K562 (cell line): ENCODE measurements at regions not wholly inside any gene's neighbourhood (a gene's known extent, or its start where the extent isn't known, plus 50 kb on each side); places are given as distances from the start of the nearest gene placed in this dataset.

Source experiments
- CEBPG ChIP-seq, 3 experiments: fragments of 200-800 bp in 1 of 3; sonication (Bioruptor generic) in 1 of 3; sonication (generic) in 1 of 3; formaldehyde crosslinking in 1 of 3; IDR thresholded peaks in 2 of 3; conservative IDR thresholded peaks in 1 of 3; 2 replicates each; pipeline versions ENCODE4 v1.6.1 to v1.8.0; 2016 to 2022; ENCODE audit warnings: missing compliant biosample characterization in 2 of 3, missing genetic modification characterization in 2 of 3, mild to moderate bottlenecking in 1 of 3, missing genetic modification reagents in 1 of 3
- CTCF ChIP-seq, 3 experiments: IDR thresholded peaks in 2 of 3; conservative IDR thresholded peaks in 1 of 3; 2 replicates each; pipeline ENCODE4 v1.5.1; 2011 to 2012; ENCODE audit warnings: low read length in 3 of 3, mild to moderate bottlenecking in 3 of 3, control low read depth in 2 of 3, improper control_type of control experiment in 1 of 3, inconsistent platforms in 1 of 3, low read depth in 1 of 3, mixed read lengths in 1 of 3, moderate library complexity in 1 of 3; ENCODE audit not compliant: insufficient read depth in 2 of 3
- DDX20 ChIP-seq: fragments of 450-650 bp; IDR thresholded peaks from 2 replicates; pipeline ENCODE4 v1.6.1; 2016; ENCODE audit warnings: missing genetic modification characterization, low read depth, mild to moderate bottlenecking, missing compliant biosample characterization, moderate library complexity
- FOXA1 ChIP-seq: fragments of 450-650 bp; IDR thresholded peaks from 2 replicates; pipeline ENCODE4 v1.6.1; 2016; ENCODE audit warnings: mild to moderate bottlenecking, borderline replicate concordance
- HINFP ChIP-seq: fragments of 450-650 bp; conservative IDR thresholded peaks from 2 replicates; pipeline ENCODE4 v1.6.1; 2016; ENCODE audit warnings: missing genetic modification characterization, low read depth, mild to moderate bottlenecking, control low read depth, missing compliant biosample characterization
- HMGXB4 ChIP-seq: sonication (generic); formaldehyde crosslinking; IDR thresholded peaks from 2 replicates; pipeline ENCODE4 v1.8.1; 2023; ENCODE audit warnings: mild to moderate bottlenecking, missing genetic modification reagents
- KDM1A ChIP-seq, 2 experiments: fragments of 450-650 bp; IDR thresholded peaks; 2 replicates each; pipeline ENCODE4 v1.6.1; 2016; ENCODE audit warnings: mild to moderate bottlenecking in 2 of 2
- MBD1 ChIP-seq: fragments of 250-450 bp; sonication (Bioruptor Pico); IDR thresholded peaks from 2 replicates; pipeline ENCODE4 v1.8.0; 2022; ENCODE audit warnings: inconsistent platforms
- POLR2AphosphoS5 ChIP-seq: IDR thresholded peaks from 2 replicates; pipeline ENCODE4 v1.6.1; 2011; ENCODE audit warnings: mild to moderate bottlenecking, low read depth, low read length, moderate library complexity; ENCODE audit not compliant: control insufficient read depth, insufficient read depth
- POLR2H ChIP-seq: IDR thresholded peaks from 2 replicates; pipeline ENCODE4 v1.6.1; 2016; ENCODE audit warnings: missing genetic modification characterization, low read depth, mild to moderate bottlenecking, control low read depth, missing compliant biosample characterization, moderate library complexity
- SMARCA5 ChIP-seq: fragments of 450-650 bp; IDR thresholded peaks from 2 replicates; pipeline ENCODE4 v1.6.1; 2016
- SNRNP70 ChIP-seq: fragments of 200-400 bp; formaldehyde crosslinking; optimal IDR thresholded peaks from 2 replicates; pipeline ENCODE3; 2017; ENCODE audit warnings: low read depth, low read length
- ZC3H8 ChIP-seq: fragments of 450-650 bp; IDR thresholded peaks from 2 replicates; pipeline ENCODE4 v1.6.1; 2017
- ZNF212 ChIP-seq: fragments of 450-650 bp; formaldehyde crosslinking; IDR thresholded peaks from 2 replicates; pipeline ENCODE4 v1.4.0; 2020; ENCODE audit warnings: mild to moderate bottlenecking
- ZNF584 ChIP-seq: fragments of 200-800 bp; sonication (Bioruptor generic); IDR thresholded peaks from 2 replicates; pipeline ENCODE4 v1.6.1; 2016; ENCODE audit warnings: low read depth, mild to moderate bottlenecking, missing genetic modification characterization, missing compliant biosample characterization
- ZNF77 ChIP-seq: fragments of 250-450 bp; sonication (Bioruptor Pico); IDR thresholded peaks from 2 replicates; pipeline ENCODE4 v1.5.0; 2020

- TF ChIP-seq ZNF584 (CRISPR knock-in tag) (no peak), POLR2H (no peak), FOXA1 (no peak), SNRNP70 (no peak), ZNF212 (CRISPR knock-in tag) (no peak), DDX20 (no peak), MBD1 (no peak), POLR2AphosphoS5 (peak; percentile 90), ZNF77 (CRISPR knock-in tag) (no peak), CEBPG (CRISPR knock-in tag; IDR thresholded peaks at IDR 0.05) (no peak), CEBPG (tag; conservative IDR thresholded peaks at IDR 0.05 in 1 of 2, IDR thresholded peaks at IDR 0.05 in 1 of 2) (no peak), KDM1A (IDR thresholded peaks at IDR 0.05) (peak; percentile 84 to 91), HINFP (tag) (no peak), ZC3H8 (no peak), SMARCA5 (no peak), HMGXB4 (no peak), CTCF (IDR thresholded peaks at IDR 0.05 in 2 of 3, conservative IDR thresholded peaks at IDR 0.05 in 1 of 3; ENCODE audit: insufficient read depth in 2 of 3, low read depth in 1 of 3, low read length in 3 of 3) (no peak)
These were observed 620.4 kb upstream of the NR2F2 start (continued) for GRCh38 chr15:95709959-95710695.
